Left colon (tissue), 2 donors: ENCODE measurements at regions not wholly inside any gene's neighbourhood (a gene's known extent, or its start where the extent isn't known, plus 50 kb on each side); places are given as distances from the start of the nearest gene placed in this dataset.

Experiments used
- ATAC-seq: fragments of 200-7000 bp; cut with Tn5 transposase; one replicate; pipeline ENCODE4 v1.9.1; 2020; ENCODE audit warnings: mild to moderate bottlenecking, moderate library complexity
- DNase-seq, 2 donors: peaks; one replicate each; pipeline ENCODE4 v3.0.0-alpha.2; 2020
- intact Hi-C, 2 donors: fragments of 100-400 bp; cut with DNase I in 1 of 2; cut with micrococcal nuclease in 1 of 2; formaldehyde crosslinking; loops; one replicate each; pipeline versions ENCODE4 v1.11.2 to v1.14.0; 2022; cut with DNase I, micrococcal nuclease
- donor health status: DM: no; HTN: no; CAD: no.
- donor health status: DM: yes; HTN: yes; CAD: no.

DNA sequence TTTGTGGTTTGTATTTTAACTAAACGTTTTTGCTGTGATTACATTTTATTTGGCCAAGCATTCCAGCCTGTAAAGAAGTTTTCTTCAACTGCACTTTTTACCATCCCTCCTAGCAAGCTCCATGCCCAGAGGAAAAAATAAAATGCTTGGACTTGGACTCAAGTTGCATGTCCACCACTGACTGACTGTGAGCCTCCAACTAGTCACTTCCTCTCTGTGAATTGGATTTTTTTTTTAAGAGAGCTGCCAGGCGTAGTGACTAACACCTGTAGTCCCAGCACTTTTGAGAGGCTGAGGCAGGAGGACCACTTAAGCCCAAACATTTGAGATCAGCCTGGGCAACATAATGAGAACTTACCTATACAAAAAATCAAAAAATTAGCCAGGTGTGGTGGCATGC, 1185.2 kb upstream of the PIK3C3 start:
- DNase-seq = no peak
- intact Hi-C loops = no loop called here

DNA sequence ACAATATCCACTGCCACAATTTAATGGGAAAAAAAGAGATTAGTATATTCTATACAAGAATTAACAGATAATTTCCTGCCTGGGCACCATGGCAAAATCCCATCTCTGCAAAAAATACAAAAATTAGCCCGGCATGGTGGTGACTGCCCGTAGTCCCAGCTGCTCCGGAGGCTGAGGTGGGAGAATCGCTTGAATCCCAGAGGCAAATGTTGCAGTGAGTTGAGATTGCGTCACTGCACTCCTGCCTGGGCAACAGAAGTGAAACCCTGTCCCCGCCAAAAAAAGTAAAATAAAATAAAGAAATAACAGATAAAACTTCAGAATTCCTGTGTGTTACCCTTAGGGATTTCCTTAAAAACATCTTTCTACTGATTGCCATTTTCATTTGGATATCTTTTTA, 1194.8 kb upstream of the PIK3C3 start:
- intact Hi-C loops = no loop called here
- ATAC-seq (no peak), DNase-seq (no peak)

More for the DNA sequence above, 1185.2 kb upstream of the PIK3C3 start:
- no peak for ATAC-seq

DNA sequence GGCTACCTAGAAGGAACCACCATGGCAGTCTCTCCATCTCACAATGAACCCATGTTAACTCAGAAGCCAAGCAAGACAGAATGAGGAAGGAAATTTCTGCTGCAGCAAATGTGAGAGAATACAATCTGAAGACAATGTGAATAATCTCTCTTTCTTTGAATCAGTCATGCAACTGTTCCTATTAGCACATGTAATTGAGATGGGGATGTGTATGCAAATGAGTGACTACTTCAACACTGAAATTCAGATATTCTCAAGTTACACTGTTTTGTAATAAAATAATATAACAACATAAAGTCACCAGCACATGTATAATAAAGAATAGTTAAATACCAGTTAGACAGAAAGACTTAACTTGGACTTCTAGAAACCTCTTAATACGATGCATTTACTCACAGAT, 1200.6 kb upstream of the PIK3C3 start:
- intact Hi-C loops = no loop called here
- DNase-seq = no peak
- no peak for ATAC-seq

DNA sequence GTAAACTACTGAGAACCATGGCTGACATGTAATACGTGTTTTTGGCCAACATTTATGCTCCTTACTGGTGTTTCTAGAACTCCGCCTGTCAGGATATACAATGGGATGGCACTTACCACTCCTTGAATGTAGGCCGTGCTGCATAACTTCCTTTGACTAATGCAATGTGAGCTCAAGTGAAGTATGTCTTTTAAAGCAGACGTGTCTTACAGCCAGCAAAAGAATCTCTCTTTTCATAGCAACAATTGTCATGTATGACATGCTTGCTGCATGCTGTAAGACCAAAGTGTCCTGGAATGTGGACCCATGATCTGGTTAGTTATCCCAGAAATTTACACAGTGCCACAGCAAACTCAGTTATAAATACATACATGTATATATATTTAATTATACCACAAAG, 1202.7 kb upstream of the PIK3C3 start:
- DNase-seq (no peak), ATAC-seq (no peak)
- intact Hi-C loops = no loop called here

DNA sequence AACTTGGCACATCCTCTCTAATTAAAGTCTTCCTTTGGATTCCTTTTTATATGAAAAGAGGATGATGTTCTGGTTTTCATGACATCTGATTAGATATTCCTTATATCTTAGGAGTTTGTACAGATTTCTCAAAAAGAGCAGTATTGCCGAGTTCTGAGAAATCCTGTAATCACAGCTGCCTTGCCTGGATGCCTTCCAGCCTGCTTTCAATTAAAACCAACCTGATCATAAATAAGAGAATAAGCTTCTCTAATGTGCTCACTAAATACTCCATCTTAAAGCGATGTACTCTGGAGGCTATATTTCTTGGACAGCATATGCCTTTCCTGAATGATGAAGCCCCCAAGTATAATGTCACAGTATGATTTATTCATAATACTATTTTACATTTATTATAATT, 1203.8 kb upstream of the PIK3C3 start:
- intact Hi-C loops = no loop called here
- ATAC-seq (no peak), DNase-seq (no peak)

DNA sequence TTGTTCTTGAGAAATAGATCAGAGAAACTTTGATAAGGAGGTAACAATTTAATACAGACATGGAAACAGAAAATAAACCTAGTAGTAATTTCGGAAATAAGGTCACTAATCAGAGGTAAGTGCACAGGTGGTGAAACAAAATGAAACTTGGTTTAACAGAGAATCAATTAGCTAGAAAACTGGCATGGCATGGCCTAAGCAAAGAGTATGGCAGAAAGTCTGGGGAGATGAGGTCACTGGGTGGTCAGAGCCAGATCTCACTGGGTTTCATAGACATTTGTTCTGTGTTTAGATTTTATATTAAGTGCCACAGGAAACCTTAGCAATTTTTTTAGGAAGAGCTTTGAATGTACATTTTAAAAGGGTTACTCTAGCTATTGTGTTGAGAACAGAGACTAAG, 1216.0 kb upstream of the PIK3C3 start:
- ATAC-seq (no peak), DNase-seq (no peak)
- intact Hi-C loops = no loop called here

DNA sequence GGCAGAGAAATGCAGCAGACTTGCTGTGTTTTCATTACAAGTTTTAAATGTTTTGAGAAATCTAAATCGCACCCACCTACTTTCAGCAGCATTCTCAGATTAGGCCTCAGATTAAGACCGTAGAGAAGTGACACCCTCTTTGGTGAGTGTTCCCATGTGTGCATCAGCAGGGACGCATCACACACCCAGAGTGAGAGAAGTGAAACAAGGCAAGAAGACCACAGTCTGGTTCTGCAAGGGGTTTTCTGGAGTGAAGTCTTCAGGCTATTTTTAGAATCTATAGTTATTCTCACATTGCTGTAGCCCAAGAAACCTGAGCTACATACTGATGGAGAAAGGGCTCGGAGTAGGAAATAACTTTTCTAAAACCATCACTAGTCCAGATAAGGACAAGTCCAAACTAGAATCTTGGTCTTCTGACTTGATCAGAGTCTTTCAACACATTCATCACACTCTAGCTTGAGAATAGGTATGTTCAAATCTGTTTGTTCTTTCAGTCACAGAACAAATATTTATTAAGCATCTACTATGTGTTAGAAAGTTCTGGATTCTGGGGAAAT, 1216.6 kb upstream of the PIK3C3 start:
- DNase-seq = no peak

DNA sequence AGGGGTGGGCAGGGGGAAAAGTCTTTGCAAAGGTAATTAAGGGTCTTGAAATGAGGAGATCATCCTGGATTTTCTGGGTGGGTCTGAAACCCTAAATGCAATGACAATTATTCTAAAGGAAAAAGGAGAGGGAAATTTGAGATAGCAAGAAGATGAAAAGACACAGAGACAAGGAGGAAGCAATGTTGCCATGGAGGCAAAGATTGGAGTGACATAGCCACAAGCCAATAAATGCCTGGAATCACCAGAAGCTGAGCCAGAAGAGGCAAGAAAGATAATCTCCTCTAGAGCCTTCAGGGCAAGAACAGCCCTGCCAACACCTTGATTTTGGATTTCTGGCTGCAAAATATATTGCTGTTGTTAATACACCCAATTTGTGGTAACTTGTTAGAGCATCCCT, 1246.3 kb upstream of the PIK3C3 start:
- DNase-seq (no peak), ATAC-seq (no peak)
- intact Hi-C loops = no loop called here

More for the DNA sequence above, 1216.6 kb upstream of the PIK3C3 start:
- ATAC-seq = no peak
- intact Hi-C loops = no loop called here

DNA sequence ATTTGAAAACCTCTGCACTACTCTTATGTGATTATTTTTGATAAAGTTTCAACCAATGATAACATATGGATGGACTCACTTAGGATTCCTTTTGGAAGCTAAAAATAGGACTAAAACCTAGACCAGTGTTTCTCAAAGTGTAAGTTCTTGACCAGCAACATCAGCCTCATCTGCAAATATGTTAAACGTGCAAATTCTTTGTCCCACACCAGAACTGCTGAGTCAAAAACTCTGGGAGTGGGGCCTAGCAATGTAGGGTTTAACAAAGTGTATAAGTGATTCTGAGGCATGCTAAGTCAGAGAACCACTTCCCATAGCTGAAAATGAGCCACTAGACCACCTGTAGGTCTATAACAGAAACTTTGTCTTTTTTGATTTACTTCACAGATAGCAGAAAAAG, 1247.2 kb upstream of the PIK3C3 start:
- no peak for DNase-seq
- intact Hi-C loops = no loop called here
- no peak for ATAC-seq

DNA sequence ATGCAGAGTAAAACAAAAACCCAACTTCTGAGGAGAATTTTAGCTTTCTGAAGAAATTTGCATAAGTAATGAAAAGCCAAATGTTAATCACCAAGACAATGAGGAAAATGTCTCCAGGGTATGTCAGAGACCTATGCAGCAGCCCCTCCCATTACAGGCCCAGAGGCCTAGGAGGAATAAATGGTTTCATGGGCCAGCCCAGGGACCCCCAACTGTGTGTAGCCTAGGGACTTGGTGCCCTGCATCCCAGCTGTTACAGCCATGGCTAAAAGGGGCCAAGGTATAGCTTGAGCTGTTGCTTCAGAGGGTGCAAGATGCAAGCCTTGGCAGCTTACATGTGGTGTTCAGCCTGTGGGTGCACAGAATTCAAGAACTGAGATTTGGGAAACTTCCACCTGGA, 1256.9 kb upstream of the PIK3C3 start:
- DNase-seq (no peak), ATAC-seq (no peak)
- intact Hi-C loops = no loop called here

DNA sequence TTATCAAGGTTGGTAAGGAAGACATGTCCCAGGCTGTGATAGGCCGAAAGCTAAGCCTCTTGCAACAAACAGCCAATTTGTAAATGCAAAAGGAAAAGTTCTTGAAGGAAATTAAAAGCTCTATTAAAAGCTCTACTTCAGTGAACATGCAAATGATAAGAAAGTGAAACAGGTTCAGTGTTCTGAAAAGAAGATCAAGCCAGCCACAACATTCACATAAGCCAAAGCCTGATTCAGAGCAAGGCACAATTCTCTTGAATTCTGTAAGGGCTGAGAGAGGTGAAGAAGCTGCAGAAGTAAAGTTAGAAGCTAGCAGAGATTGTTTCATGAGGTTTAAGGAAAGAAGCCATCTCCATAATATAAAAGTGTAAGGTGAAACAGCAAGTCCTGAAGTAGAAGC, 1259.5 kb upstream of the PIK3C3 start:
- intact Hi-C loops = no loop called here

DNA sequence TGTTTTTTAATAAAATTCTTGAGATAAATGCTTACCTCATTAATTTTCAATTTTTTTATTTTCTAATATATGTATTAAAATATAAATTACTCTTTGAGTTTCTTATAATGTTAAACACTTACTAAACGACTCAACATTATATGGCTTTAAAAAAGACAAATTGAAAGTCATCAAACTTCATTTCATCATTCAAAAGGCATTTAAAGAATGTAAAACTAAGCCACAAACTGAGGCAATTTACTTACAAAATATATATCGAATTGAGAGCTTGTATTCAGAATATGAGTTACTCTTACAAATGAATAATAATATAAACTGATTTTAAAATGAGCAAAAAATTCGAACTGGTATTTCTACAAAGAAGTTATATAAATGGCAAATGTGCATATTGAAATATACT, 1262.2 kb upstream of the PIK3C3 start:
- intact Hi-C loops = no loop called here
- DNase-seq (no peak), ATAC-seq (no peak)

More for the DNA sequence above, 1259.5 kb upstream of the PIK3C3 start:
- ATAC-seq (no peak), DNase-seq (no peak)

DNA sequence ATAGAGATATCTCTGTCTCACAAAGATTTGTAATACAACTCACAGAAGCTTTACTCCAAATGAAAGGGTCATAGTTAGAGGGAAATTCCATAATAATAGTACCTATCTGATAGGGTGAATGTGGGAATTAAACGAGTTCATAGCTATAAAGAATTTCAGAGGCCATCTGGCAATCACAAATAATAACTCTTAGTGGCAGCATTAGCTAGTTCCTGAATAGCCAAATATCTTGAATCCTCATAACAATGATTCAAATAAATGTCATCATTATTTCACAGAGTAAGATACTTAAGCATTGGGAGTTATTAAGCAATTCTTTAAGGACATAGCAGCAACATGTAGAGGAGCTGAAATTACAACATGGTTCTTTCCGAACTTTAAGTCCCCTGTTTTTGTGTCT, 1265.0 kb upstream of the PIK3C3 start:
- ATAC-seq (no peak), DNase-seq (no peak)
- intact Hi-C loops = no loop called here

DNA sequence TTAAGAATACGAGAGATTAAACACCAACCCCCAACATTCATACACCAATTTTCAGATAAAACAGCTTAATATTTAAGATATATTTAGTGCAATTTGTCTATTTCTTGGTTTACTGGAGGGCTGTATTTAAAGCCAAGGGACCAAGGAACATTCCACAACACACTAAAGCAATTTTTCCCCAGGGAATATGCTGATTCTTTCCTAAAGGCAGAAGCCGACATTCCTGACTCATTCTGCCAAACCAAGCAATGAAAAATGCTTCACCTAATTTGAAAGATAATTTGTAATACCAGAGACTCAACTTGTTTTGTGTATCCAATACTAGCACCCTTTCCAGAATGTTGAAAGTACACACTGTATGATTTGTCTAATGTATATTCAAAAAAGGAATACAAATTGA, 1267.6 kb upstream of the PIK3C3 start:
- ATAC-seq (no peak), DNase-seq (no peak)
- intact Hi-C loops = no loop called here

DNA sequence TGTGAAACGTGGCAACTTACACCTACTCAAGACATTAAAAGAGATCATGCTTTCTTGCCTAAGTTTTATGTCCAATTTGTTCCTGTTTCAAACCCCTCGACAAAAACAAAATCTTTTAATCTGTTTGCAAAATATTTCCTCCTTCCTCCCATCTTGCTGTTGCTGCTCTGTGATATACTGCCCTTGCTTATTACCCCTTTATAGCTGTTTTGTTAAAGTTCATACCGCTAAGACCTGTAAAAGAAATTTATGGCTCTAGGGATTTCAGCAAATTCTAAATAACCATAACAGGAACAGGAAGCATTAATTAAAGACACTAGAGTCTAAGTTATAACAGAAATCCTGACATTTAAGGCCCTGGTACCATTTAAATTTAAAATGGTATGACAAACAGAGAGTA, 1268.2 kb upstream of the PIK3C3 start:
- ATAC-seq (no peak), DNase-seq (no peak)
- intact Hi-C loops = no loop called here

DNA sequence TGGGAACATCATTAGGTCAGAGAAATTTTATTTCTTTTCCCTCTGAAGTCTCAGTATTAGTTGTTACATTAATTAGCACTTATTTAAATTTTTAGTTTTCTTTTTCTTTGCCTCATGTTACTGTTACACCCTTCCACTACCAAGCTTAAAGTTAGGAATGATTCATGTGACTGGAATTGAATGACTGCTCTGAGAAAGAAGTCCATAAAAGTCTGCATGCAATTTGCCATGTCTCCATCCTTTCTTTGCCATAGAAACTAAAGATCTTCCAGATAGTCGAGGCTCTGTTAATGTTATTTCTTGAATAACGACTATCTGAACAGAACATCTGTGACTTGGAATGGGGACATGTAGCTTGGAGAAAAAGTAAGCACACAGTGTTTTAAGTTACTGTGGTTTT, 1269.8 kb upstream of the PIK3C3 start:
- no peak for DNase-seq
- ATAC-seq = no peak
- intact Hi-C loops = no loop called here

DNA sequence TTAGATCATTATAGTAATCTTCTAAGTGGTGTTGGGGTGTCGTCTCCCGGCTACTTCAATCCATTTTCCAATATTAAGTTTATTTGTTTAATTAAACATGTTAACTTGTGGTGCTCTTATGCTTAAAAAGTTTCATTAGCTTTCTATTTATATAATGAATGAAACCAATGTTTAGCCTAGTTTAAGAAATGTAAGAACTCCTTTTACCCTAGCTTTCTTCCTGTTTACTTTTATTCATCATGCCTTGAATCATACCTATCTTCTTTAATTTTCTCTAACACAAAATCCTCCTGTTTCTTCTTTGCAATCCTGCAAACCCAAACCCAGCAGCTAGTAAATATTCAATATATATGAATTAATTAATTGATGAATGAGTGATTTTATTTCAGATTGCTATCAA, 1276.7 kb upstream of the PIK3C3 start:
- intact Hi-C loops = no loop called here
- DNase-seq = no peak
- no peak for ATAC-seq

DNA sequence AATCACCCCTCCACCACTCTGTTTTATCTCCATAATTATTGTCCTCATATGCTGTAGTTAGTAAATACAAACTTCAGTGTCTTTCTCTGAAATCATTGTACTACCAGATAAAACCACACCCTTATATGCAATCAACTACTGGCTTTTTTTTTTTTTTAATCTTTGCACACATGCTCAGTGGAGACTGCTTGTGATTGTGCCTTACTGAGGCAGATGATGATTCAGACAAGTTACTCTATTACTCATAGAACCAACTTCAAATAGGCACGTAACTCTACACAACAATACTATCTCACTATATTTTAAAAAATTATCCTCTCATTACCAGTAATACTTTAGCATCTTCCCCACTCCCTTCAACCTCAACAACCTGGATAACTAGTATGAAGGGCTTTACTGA, 1278.4 kb upstream of the PIK3C3 start:
- intact Hi-C loops = no loop called here
- ATAC-seq (no peak), DNase-seq (no peak)

DNA sequence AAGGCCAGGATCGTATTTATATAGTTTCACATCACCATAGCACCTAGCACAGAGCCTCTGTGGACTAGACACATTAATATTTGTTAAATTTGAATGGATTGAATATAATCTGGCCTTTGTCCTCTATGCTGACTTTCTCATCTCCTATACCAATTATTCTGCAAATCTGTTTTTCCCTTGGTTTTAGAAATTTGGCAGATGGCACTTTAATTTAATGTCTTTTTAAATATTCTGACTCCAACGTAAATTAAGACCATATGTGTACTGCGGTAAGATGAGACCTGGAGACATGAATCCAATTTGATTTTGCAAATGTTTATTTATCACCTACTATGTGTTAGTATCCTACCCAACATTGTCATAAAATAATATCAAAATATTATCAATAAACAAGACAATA, 1281.9 kb upstream of the PIK3C3 start:
- intact Hi-C loops = no loop called here
- DNase-seq = no peak
- no peak for ATAC-seq

DNA sequence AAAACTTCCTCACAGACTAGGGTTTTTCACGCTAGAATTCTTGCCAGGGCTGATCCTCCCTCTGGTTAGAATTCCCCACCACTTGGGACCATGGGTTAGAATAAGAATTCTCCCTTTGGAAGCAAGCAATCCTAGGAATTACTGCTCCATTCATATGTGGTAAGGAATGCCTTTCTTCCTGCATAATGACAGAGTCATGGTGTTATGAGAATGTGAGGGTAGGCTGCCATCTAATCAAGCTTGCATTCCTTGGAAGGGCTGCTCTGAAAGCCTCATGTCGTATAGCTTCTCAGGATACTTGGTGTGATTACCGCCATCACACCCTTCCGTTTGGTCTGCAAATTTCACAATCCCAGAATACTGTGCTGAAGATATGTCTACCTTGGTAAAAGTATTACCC, 1282.4 kb upstream of the PIK3C3 start:
- intact Hi-C loops = no loop called here
- DNase-seq = no peak
- ATAC-seq = no peak

DNA sequence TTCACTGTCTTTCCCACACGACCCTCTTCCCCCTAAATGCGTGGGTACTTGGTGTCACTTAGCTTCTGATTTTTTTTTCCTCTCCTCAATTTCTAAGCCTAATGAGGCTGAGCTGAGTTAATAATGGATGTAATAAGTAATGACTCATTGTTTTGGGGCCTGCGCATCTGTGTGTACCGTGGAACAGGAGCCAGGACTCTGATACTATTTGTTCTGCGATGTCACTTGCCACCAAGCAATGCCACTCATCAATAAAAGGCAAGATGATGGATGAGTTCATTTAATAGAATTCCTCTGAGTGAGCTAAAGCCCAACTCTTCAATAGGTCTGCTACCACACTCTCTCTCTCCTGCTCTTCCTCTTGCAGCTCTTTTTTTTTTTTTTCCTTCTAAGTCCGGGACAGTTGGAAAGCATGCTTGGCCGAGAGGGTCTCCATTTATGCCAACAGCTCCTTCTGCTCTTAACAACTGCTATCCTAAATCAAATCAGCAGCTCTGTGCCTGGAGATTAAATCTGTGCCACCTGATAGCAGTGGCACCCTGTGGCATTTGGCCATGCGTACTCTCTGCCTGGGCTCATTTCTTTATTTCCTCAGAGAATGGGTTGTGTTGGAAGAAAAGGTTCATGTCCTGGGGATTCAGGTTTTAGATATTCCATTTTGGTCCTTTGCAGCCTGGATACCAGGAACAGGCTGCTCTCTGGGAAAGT, 1284.2 kb upstream of the PIK3C3 start:
- intact Hi-C loops = no loop called here
- DNase-seq (no peak), ATAC-seq (no peak)
